ENCODE measurements at regions not wholly inside any gene's neighbourhood (a gene's known extent, or its start where the extent isn't known, plus 50 kb on each side); places are given as distances from the start of the nearest gene placed in this dataset.

- no peaks in the 10 kb centered on the region for H3K36me3 ChIP-seq
- 32 to 38% (median 35%) methylated on average over 3 of the region's 3 CpGs for WGBS, 3 donors
- H3K27me3 ChIP-seq = no peaks in the 10 kb centered on the region
- H3K9me3 ChIP-seq = no peaks in the 10 kb centered on the region
- intact Hi-C loops (cut with DNase I) = no loop called here
- H3K4me1 ChIP-seq (ENCODE audit: insufficient read depth) = no peaks in the 10 kb centered on the region
- no peak overlapping the region for H3K27ac ChIP-seq
- TF ChIP-seq EP300 (IDR thresholded peaks at IDR 0.05) = no peak
- no peak for DNase-seq
- H3K4me3 ChIP-seq = no peak overlapping the region
These were observed 371.4 kb upstream of the FAM241A start for GRCh38 chr4:111773858-111774257.

- WGBS, 3 donors = 14 to 23% (median 18%) methylated on average over 4 of the region's 4 CpGs
- intact Hi-C loops (cut with DNase I) = loop anchor here in 1 of 4 donors (2.0 kb wide), 1 partner anchor 13 kb away; no protein-coding TSS in a partner anchor
- Histone ChIP-seq H3K27ac (no peak overlapping the region), H3K4me1 (ENCODE audit: insufficient read depth) (no peaks in the 10 kb centered on the region), H3K4me3 (no peak overlapping the region), H3K27me3 (no peaks in the 10 kb centered on the region), H3K9me3 (no peaks in the 10 kb centered on the region), H3K36me3 (no peaks in the 10 kb centered on the region)
- no peak for DNase-seq
- TF ChIP-seq, protein P1, sequence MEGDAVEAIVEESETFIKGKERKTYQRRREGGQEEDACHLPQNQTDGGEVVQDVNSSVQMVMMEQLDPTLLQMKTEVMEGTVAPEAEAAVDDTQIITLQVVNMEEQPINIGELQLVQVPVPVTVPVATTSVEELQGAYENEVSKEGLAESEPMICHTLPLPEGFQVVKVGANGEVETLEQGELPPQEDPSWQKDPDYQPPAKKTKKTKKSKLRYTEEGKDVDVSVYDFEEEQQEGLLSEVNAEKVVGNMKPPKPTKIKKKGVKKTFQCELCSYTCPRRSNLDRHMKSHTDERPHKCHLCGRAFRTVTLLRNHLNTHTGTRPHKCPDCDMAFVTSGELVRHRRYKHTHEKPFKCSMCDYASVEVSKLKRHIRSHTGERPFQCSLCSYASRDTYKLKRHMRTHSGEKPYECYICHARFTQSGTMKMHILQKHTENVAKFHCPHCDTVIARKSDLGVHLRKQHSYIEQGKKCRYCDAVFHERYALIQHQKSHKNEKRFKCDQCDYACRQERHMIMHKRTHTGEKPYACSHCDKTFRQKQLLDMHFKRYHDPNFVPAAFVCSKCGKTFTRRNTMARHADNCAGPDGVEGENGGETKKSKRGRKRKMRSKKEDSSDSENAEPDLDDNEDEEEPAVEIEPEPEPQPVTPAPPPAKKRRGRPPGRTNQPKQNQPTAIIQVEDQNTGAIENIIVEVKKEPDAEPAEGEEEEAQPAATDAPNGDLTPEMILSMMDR (IDR thresholded peaks at IDR 0.05) = no peak
- TF ChIP-seq POLR2A (IDR thresholded peaks at IDR 0.05) (no peak), EP300 (IDR thresholded peaks at IDR 0.05) (no peak)
These were observed 369.5 kb upstream of the FAM241A start for GRCh38 chr4:111775556-111776297.

DNA sequence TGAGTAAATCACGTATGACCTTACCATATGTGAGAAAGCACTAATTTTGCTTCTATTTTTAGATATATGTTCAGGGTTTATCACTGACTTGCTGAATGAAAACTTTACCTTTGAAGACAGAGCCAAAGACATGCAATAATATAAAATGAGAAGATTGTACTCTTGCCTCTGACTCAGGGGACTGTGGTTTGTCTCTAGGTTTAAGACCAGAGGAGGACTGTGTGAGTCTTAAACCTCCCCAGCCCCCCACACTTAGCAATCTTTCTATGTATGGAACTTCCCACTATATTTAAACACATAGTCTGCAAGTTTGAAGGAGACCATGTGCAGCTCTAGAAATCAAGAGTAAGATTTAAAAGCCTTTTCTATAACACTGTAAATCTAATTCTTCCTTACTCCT, 368.7 kb upstream of the FAM241A start:
- 20 to 23% (median 21%) methylated on average over 1 of the region's 1 CpG for WGBS, 3 donors
- H3K4me1 ChIP-seq (ENCODE audit: insufficient read depth) = no peaks in the 10 kb centered on the region
- DNase-seq = no peak
- H3K9me3 ChIP-seq = no peaks in the 10 kb centered on the region
- no peak overlapping the region for H3K4me3 ChIP-seq
- H3K27ac ChIP-seq = no peak overlapping the region
- no peaks in the 10 kb centered on the region for H3K36me3 ChIP-seq
- TF ChIP-seq POLR2A (IDR thresholded peaks at IDR 0.05) (no peak), EP300 (IDR thresholded peaks at IDR 0.05) (no peak)
- TF ChIP-seq, protein P1 (IDR thresholded peaks at IDR 0.05) = no peak
- no peaks in the 10 kb centered on the region for H3K27me3 ChIP-seq
- intact Hi-C loops (cut with DNase I) = loop anchor here in 1 of 4 donors (2.0 kb wide), 1 partner anchor 14 kb away; no protein-coding TSS in a partner anchor

GRCh38 chr4:111778543-111778942, 366.7 kb upstream of the FAM241A start:
- WGBS, 3 donors = 60 to 72% (median 63%) methylated on average over 1 of the region's 1 CpG

More at GRCh38 chr4:111778543-111778942, 366.7 kb upstream of the FAM241A start:
- Histone ChIP-seq H3K9me3 (no peaks in the 10 kb centered on the region), H3K27ac (no peak overlapping the region), H3K4me1 (ENCODE audit: insufficient read depth) (no peaks in the 10 kb centered on the region), H3K27me3 (no peaks in the 10 kb centered on the region), H3K36me3 (no peaks in the 10 kb centered on the region), H3K4me3 (no peak overlapping the region)
- DNase-seq = no peak
- intact Hi-C loops (cut with DNase I) = no loop called here
- no peak for TF ChIP-seq POLR2A (IDR thresholded peaks at IDR 0.05)
- no peak for TF ChIP-seq EP300 (IDR thresholded peaks at IDR 0.05)
- TF ChIP-seq, protein P1 (IDR thresholded peaks at IDR 0.05) = no peak
